ENCODE measurements at regions not wholly inside any gene's neighbourhood (a gene's known extent, or its start where the extent isn't known, plus 50 kb on each side); places are given as distances from the start of the nearest gene placed in this dataset.

DNA sequence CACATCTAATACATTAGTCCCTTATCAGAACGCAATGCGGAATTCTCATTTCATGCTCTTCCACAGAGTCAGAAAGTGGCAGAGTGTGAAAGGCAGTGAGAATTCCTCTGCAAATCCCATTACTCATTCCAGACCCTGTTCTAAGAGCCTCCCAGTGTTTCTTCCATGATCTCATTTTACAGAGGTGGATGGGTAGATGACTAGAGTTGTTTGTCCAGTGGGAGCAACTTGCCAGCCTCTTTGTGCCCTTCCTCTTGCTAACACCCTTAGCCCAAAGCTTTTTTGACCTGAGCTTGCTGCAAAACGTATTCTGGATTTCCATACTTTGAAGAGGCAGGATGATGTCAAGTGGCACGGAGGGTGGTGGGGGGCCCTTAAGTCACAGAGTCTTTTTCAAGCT, 467.7 kb upstream of the RGPD4 start:
- no peak for DNase-seq
- H3K9me3 Mint-ChIP-seq = peaks cover 16% of the 10 kb centered on the region
- H3K4me1 Mint-ChIP-seq (ENCODE audit: low read depth) = no peaks in the 10 kb centered on the region
- TF ChIP-seq, protein P1, sequence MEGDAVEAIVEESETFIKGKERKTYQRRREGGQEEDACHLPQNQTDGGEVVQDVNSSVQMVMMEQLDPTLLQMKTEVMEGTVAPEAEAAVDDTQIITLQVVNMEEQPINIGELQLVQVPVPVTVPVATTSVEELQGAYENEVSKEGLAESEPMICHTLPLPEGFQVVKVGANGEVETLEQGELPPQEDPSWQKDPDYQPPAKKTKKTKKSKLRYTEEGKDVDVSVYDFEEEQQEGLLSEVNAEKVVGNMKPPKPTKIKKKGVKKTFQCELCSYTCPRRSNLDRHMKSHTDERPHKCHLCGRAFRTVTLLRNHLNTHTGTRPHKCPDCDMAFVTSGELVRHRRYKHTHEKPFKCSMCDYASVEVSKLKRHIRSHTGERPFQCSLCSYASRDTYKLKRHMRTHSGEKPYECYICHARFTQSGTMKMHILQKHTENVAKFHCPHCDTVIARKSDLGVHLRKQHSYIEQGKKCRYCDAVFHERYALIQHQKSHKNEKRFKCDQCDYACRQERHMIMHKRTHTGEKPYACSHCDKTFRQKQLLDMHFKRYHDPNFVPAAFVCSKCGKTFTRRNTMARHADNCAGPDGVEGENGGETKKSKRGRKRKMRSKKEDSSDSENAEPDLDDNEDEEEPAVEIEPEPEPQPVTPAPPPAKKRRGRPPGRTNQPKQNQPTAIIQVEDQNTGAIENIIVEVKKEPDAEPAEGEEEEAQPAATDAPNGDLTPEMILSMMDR (IDR thresholded peaks at IDR 0.05) = no peak
- no peak overlapping the region for H3K27ac Mint-ChIP-seq
- no peaks in the 10 kb centered on the region for H3K36me3 Mint-ChIP-seq (ENCODE audit: low read depth)
- H3K27me3 Mint-ChIP-seq (ENCODE audit: insufficient read depth) = no peaks in the 10 kb centered on the region; the same call in 1 of the 2 replicates
- H3K4me3 Mint-ChIP-seq = no peak overlapping the region

DNA sequence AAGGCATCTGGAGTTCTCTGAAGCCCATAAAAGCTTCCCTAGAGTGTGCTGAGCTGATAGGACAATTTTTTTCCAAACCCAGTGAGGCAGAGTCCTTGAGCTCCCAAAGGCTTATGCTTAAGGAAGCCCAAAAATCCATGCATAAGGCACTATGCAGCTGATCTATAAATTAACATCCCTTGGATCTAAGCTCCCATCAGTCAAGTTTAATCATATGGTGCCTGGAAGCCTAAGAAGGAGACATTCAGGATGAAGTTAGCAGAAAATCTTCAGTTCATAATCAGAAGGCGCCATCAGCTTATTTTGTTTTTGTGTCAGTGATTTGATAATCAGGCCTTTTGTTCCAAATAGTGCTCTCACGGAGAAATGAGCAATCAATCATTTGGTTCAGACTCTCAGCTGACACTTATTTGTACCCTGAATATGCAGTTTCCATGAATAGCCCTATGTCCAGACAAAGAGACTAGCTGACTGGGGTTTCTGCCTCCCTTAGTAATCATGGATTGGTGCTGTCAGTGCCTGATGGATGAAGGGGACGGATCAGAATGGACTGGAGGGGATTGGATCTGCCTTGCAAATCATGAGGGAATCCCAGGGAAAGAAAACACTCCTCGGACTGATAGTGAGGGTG, 464.8 kb upstream of the RGPD4 start:
- DNase-seq = no peak
- H3K36me3 Mint-ChIP-seq (ENCODE audit: low read depth) = no peaks in the 10 kb centered on the region
- no peak overlapping the region for H3K27ac Mint-ChIP-seq
- no peak overlapping the region for H3K4me3 Mint-ChIP-seq
- no peaks in the 10 kb centered on the region; the same call in 1 of the 2 replicates for H3K27me3 Mint-ChIP-seq (ENCODE audit: insufficient read depth)
- H3K4me1 Mint-ChIP-seq (ENCODE audit: low read depth) = no peaks in the 10 kb centered on the region
- TF ChIP-seq, protein P1 (IDR thresholded peaks at IDR 0.05) = no peak
- H3K9me3 Mint-ChIP-seq = peaks cover 24% of the 10 kb centered on the region

DNA sequence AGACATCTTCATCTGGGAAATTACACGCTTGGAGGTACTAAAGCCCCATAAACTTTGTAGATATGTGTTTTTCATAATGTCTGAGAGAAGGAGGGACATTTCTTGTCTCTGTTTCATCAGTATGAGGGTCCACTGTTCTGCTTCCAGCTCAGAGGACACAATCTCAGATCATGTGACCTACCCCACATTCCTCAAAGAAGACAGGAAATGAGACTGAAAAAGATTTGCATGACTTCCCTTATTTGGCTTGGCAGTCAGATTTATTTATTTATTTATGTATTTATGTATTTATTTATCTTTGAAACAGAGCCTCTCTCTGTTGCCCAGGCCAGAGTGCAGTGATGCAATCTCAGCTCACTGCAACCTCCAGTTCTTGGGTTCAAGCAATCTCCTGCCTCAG, 463.7 kb upstream of the RGPD4 start:
- Mint-ChIP-seq H3K4me3 (no peak overlapping the region), H3K27ac (no peak overlapping the region), H3K27me3 (ENCODE audit: insufficient read depth) (no peaks in the 10 kb centered on the region; the same call in 1 of the 2 replicates), H3K36me3 (ENCODE audit: low read depth) (no peaks in the 10 kb centered on the region), H3K4me1 (ENCODE audit: low read depth) (no peaks in the 10 kb centered on the region), H3K9me3 (peaks cover 27% of the 10 kb centered on the region)
- TF ChIP-seq, protein P1 (IDR thresholded peaks at IDR 0.05) = no peak
- DNase-seq = no peak

DNA sequence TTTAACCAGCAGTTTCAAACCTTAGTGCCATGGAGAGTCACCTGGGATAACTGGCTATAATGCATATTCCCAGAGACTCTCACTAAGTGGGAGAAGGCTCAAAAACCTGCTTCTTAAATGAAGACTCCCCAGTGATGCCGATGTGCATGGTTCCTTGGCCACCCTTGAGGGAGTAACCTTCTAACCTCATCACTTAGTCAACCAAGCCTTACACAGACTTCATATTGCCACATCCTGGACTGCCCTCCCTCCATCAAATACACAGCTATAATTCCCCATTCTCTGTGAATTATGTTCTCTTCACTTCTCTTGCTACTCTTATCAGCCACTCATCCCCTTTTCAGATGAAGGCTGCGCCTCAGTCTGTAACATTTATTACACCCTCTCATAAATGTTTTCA, 462.9 kb upstream of the RGPD4 start:
- TF ChIP-seq, protein P1 (IDR thresholded peaks at IDR 0.05) = no peak
- Mint-ChIP-seq H3K4me1 (ENCODE audit: low read depth) (no peaks in the 10 kb centered on the region), H3K27me3 (ENCODE audit: insufficient read depth) (no peaks in the 10 kb centered on the region; the same call in 1 of the 2 replicates), H3K4me3 (no peak overlapping the region), H3K36me3 (ENCODE audit: low read depth) (no peaks in the 10 kb centered on the region), H3K27ac (no peak overlapping the region), H3K9me3 (peaks cover 23% of the 10 kb centered on the region)
- DNase-seq = no peak

DNA sequence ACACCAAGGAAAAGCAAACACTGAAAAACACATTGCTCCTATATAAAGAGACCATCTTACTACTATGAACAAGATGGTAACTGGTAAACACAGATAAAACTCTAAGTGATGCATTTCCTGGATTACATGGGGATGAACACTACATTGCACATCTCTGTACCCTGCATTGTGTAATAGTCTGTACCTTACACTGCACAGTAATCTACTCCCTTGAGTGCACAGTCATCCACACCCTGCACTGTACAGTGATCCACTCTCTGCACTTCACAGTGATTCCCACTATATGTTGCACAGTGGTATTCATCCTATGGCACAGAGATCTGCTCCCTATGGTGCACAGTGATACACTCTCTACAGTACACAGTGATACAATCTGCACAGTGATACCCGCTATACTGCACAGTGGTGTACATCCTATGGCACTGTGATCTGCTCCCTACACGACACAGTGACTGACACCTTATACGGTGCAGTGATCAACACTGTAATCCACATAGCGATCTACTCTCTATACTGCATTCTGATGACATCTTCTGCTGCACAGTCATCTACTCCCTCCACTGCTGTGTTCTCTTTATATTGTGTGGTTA, 462.2 kb upstream of the RGPD4 start:
- no peak overlapping the region for H3K27ac Mint-ChIP-seq
- no peaks in the 10 kb centered on the region; the same call in 1 of the 2 replicates for H3K27me3 Mint-ChIP-seq (ENCODE audit: insufficient read depth)
- H3K9me3 Mint-ChIP-seq = peaks cover 21% of the 10 kb centered on the region
- H3K4me3 Mint-ChIP-seq = no peak overlapping the region
- no peaks in the 10 kb centered on the region for H3K36me3 Mint-ChIP-seq (ENCODE audit: low read depth)
- H3K4me1 Mint-ChIP-seq (ENCODE audit: low read depth) = no peaks in the 10 kb centered on the region
- no peak for DNase-seq
- TF ChIP-seq, protein P1 (IDR thresholded peaks at IDR 0.05) = no peak

Data from HFFc6 (cell line).